Endothelial cell of umbilical vein (primary cell): ENCODE measurements at regions not wholly inside any gene's neighbourhood (a gene's known extent, or its start where the extent isn't known, plus 50 kb on each side); places are given as distances from the start of the nearest gene placed in this dataset.

Experiments used
- CTCF ChIP-seq, 2 donors: IDR thresholded peaks; 1 replicate in 1 of 2; 2 replicates in 1 of 2; pipeline ENCODE4 v1.5.1; 2011; ENCODE audit warnings: low read length in 2 of 2, mild to moderate bottlenecking in 2 of 2, moderate library complexity in 2 of 2, control low read depth in 1 of 2, inconsistent platforms in 1 of 2, low read depth in 1 of 2; ENCODE audit not compliant: insufficient read depth in 1 of 2; ENCODE audit errors: extremely low read depth in 1 of 2
- EZH2 ChIP-seq: IDR thresholded peaks from 2 replicates; pipeline ENCODE4 v1.6.1; 2012; ENCODE audit warnings: borderline replicate concordance, low read depth, mild to moderate bottlenecking, moderate library complexity, low read length, inconsistent platforms; ENCODE audit not compliant: severe bottlenecking
- GATA2 ChIP-seq: IDR thresholded peaks from 2 replicates; pipeline ENCODE4 v1.7.0; 2011; ENCODE audit warnings: low read depth, mild to moderate bottlenecking, moderate library complexity, mixed read lengths, low read length; ENCODE audit not compliant: insufficient read length, insufficient read depth
- POLR2A ChIP-seq: IDR thresholded peaks from 2 replicates; pipeline ENCODE4 v1.6.1; 2012; ENCODE audit warnings: low read depth, mild to moderate bottlenecking, control low read depth, low read length
- POLR2AphosphoS5 ChIP-seq: IDR thresholded peaks from 2 replicates; pipeline ENCODE4 v1.6.1; 2012; ENCODE audit warnings: low read depth, mild to moderate bottlenecking, control low read depth, low read length, moderate library complexity; ENCODE audit not compliant: insufficient read depth

- TF ChIP-seq CTCF (IDR thresholded peaks at IDR 0.05; ENCODE audit: extremely low read depth in 1 of 2, insufficient read depth in 1 of 2, low read depth in 1 of 2, low read length in 2 of 2) = no peak
- TF ChIP-seq EZH2 = no peak
- TF ChIP-seq POLR2A = no peak
- no peak for TF ChIP-seq POLR2AphosphoS5
- TF ChIP-seq GATA2 = no peak
These were observed 178.2 kb upstream of the GDNF start for GRCh38 chr5:38018016-38018415.
